Duodenal mucosa (tissue), 2 donors: ENCODE measurements at regions not wholly inside any gene's neighbourhood (a gene's known extent, or its start where the extent isn't known, plus 50 kb on each side); places are given as distances from the start of the nearest gene placed in this dataset.

Source experiments
- H3K27ac ChIP-seq: one replicate; pipeline ENCODE4 v1.7.0; 2013; ENCODE audit warnings: low read depth, low read length
- H3K27me3 ChIP-seq, 2 donors: one replicate each; pipeline ENCODE4 v1.7.0; 2013; ENCODE audit warnings: low read length in 2 of 2, control low read depth in 1 of 2; ENCODE audit not compliant: insufficient read depth in 2 of 2, control insufficient read depth in 1 of 2
- H3K36me3 ChIP-seq, 2 donors: one replicate each; pipeline ENCODE4 v1.7.0; 2013; ENCODE audit warnings: low read length in 2 of 2, control low read depth in 1 of 2; ENCODE audit not compliant: insufficient read depth in 2 of 2, control insufficient read depth in 1 of 2
- H3K4me1 ChIP-seq, 2 donors: one replicate each; pipeline ENCODE4 v1.7.0; 2013; ENCODE audit warnings: low read length in 2 of 2, control low read depth in 1 of 2; ENCODE audit not compliant: insufficient read depth in 2 of 2, control insufficient read depth in 1 of 2
- H3K4me3 ChIP-seq, 2 donors: one replicate each; pipeline ENCODE4 v1.7.0; 2013; ENCODE audit warnings: low read length in 2 of 2, low read depth in 1 of 2
- H3K9ac ChIP-seq, 2 donors: one replicate each; pipeline ENCODE4 v1.7.0; 2013; ENCODE audit warnings: low read length in 2 of 2, low read depth in 1 of 2
- H3K9me3 ChIP-seq, 2 donors: one replicate each; pipeline ENCODE4 v1.7.0; 2013; ENCODE audit warnings: low read length in 2 of 2, control low read depth in 1 of 2; ENCODE audit not compliant: control insufficient read depth in 1 of 2

DNA sequence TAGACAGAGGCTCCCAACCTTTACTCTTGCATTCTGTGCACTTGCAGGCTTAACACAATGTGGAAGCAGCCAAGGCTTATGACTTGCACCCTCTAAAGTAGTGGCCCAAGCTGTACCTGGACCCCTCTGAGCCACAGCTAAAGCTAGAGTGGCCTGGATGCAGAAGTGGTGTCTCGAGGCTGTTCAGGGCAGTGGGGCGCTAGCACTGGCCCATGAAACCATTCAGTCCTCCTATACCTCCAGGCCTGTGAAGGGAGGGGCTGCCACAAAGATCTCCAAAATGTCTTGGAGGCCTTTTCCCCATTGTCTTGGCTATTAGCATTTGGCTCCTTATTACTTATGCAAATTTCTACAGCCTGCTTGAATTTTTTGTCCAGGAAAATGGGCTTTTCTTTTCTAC, 207.7 kb downstream of the OSR1 start:
- Histone ChIP-seq H3K9me3 (peaks cover 7 to 9% of the 10 kb centered on the region in 2 donors), H3K4me1 (no peaks in the 10 kb centered on the region), H3K27ac (no peak overlapping the region), H3K4me3 (no peak overlapping the region), H3K36me3 (no peaks in the 10 kb centered on the region), H3K9ac (no peak overlapping the region), H3K27me3 (no peaks in the 10 kb centered on the region)

- Histone ChIP-seq H3K27ac (no peak overlapping the region), H3K9me3 (peaks cover 7 to 9% of the 10 kb centered on the region in 2 donors), H3K4me3 (no peak overlapping the region), H3K4me1 (no peaks in the 10 kb centered on the region), H3K9ac (no peak overlapping the region), H3K27me3 (no peaks in the 10 kb centered on the region), H3K36me3 (no peaks in the 10 kb centered on the region)
Observed at GRCh38 chr2:19146867-19147266, 211.6 kb downstream of the OSR1 start.

GRCh38 chr2:19141234-19142004, 217.0 kb downstream of the OSR1 start:
- H3K27ac ChIP-seq: no peak overlapping the region
- no peak overlapping the region for H3K9ac ChIP-seq
- H3K4me1 ChIP-seq: no peaks in the 10 kb centered on the region
- H3K27me3 ChIP-seq: no peaks in the 10 kb centered on the region
- H3K4me3 ChIP-seq: no peak overlapping the region
- H3K9me3 ChIP-seq: no peaks in the 10 kb centered on the region
- H3K36me3 ChIP-seq: no peaks in the 10 kb centered on the region

DNA sequence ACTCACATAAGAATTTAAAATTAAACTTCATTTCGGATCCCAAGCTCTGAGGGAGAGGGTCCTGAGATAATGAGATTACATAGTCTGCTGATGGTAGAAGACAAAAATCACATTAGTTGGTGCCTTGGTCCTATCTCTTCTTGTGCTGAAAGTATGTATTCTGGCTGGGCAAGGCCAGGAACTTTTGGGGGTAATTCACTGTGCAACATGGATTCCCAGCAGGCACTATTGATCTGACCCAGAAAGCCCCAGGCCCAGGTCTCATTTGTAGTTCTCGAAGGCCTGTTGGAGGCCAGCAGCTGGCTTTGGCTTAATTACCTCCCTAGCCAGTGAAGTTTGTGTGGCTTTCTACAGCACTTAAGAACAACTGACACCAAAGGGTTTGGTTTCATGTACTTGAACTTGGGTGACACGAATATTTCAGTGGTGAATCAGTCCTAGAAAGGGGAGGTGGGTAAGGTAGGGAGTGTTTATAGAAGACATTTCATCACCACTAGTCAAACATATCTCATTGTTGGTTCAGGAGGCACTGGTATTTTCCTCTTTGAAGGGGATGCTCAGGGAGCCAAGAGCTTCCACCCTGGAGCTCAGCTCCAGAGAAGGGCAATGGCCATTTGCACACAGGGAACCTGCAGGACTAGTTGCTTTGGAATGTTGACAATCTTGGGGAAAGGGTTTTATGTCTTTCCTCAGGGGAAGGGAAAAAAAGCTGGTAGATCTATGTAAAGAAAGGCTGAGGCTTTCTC, 217.8 kb downstream of the OSR1 start:
- Histone ChIP-seq H3K27me3 (no peaks in the 10 kb centered on the region), H3K4me1 (no peaks in the 10 kb centered on the region), H3K4me3 (no peak overlapping the region), H3K36me3 (no peaks in the 10 kb centered on the region), H3K9ac (no peak overlapping the region), H3K9me3 (no peaks in the 10 kb centered on the region), H3K27ac (no peak overlapping the region)

DNA sequence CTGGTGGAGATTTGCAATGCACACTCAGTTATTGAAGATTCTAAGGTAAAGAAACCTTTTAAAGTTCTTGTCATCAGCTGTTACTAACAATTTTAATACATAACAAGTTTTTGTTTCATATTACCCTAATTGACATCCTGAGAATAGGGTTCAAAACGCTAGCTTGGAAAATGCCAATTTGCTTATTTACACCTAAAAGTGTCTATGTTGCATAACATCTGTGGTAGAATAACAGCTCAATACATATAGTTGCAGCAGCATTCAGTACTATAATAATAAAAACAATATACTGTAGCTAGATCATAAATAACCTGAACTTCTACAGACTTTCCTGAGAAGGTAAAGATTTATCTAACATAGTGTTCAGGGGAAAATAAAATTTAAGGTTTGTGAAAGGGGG, 219.0 kb downstream of the OSR1 start:
- no peaks in the 10 kb centered on the region for H3K36me3 ChIP-seq
- no peak overlapping the region for H3K4me3 ChIP-seq
- no peak overlapping the region for H3K9ac ChIP-seq
- no peaks in the 10 kb centered on the region for H3K4me1 ChIP-seq
- H3K27ac ChIP-seq: no peak overlapping the region
- H3K27me3 ChIP-seq: no peaks in the 10 kb centered on the region
- no peaks in the 10 kb centered on the region for H3K9me3 ChIP-seq

DNA sequence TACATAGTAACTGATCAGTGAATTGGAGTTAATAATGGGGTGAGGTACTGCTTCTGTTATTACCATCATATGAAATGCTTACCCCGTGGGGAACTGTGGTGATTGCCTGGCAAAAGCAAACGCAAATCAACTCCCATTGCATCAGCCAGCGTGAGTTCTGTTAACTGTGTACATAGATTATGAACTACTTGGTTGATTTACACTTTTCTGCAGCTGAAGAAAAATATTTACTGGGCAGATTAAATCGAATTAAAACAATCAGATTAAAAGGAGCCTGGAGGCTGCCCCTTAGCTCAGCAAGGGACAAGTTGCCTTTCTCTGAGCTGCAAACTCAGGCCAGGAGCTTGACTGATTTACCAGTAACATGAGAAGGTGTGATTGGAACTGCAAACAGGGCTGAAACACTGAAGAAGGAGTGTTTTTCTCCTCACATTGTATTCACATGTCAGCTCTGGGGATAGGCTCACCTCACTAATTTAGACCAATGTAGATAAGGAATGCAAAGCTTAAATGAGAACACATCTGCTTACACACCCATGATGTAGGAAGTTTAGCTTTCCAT, 220.1 kb downstream of the OSR1 start:
- Histone ChIP-seq H3K4me3 (no peak overlapping the region), H3K27ac (no peak overlapping the region), H3K9ac (no peak overlapping the region), H3K9me3 (no peaks in the 10 kb centered on the region), H3K4me1 (no peaks in the 10 kb centered on the region), H3K36me3 (no peaks in the 10 kb centered on the region), H3K27me3 (no peaks in the 10 kb centered on the region)

DNA sequence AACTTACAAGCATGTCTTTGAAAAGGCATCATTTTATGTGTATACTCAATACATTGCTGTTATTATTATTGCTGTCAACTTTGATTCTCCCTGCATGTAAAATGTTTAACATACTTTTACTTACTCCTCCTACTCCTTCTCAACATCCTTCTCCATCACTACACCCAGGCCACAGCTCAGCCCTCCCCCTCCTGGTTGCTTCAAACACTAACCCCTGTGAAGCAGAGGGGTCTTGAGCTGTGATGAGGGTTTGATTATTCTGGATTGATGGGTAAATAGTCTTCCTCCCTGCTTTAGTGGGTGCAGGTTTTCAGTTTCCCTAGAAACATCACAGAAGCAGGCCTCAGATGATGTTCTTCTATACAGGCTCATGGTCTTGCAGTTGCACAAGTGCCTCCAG, 221.0 kb downstream of the OSR1 start:
- Histone ChIP-seq H3K4me1 (no peaks in the 10 kb centered on the region), H3K36me3 (no peaks in the 10 kb centered on the region), H3K9me3 (no peaks in the 10 kb centered on the region), H3K27ac (no peak overlapping the region), H3K4me3 (no peak overlapping the region), H3K9ac (no peak overlapping the region), H3K27me3 (no peaks in the 10 kb centered on the region)

DNA sequence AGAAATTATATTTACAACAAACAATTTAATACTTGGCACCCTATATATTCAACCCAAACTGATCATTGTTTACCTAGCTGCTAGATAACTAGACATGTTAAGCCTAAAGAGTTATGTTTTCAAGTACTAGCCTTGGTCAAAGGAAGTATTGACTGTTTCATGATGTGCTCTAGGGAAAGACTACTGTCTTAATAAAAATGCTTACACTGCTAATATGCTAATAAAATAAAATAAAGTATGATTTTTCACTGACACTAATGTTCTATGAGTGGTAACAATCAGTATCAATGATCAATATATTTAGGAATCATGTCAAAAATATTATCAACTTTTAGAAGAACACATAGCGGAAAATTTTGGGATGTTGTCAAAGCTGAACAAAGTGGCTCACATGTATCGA, 225.5 kb downstream of the OSR1 start:
- no peaks in the 10 kb centered on the region for H3K27me3 ChIP-seq
- no peak overlapping the region for H3K4me3 ChIP-seq
- no peak overlapping the region for H3K9ac ChIP-seq
- no peak overlapping the region for H3K27ac ChIP-seq
- no peaks in the 10 kb centered on the region for H3K4me1 ChIP-seq
- H3K36me3 ChIP-seq: no peaks in the 10 kb centered on the region
- H3K9me3 ChIP-seq: no peaks in the 10 kb centered on the region

DNA sequence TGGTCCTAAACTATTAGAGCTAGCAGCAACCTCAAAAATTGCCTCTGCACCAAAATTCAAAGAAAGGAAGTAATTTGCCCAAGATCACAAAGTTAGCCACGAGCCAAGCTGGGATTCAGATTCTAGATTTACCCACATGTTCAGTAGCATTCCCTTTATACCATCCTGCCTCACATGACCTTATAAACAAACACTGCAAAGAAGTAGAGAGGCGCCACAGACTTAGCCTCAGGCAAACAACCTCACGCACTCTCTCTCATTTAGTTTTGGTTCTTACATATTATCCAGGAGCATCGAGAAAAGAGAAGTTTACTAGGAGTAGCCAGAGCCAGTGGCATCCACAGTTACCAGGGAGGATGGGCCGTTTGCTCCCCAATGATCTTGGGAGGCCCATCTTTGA, 226.6 kb downstream of the OSR1 start:
- Histone ChIP-seq H3K36me3 (no peaks in the 10 kb centered on the region), H3K4me3 (no peak overlapping the region), H3K27ac (no peak overlapping the region), H3K9me3 (no peaks in the 10 kb centered on the region), H3K9ac (no peak overlapping the region), H3K4me1 (no peaks in the 10 kb centered on the region), H3K27me3 (no peaks in the 10 kb centered on the region)

DNA sequence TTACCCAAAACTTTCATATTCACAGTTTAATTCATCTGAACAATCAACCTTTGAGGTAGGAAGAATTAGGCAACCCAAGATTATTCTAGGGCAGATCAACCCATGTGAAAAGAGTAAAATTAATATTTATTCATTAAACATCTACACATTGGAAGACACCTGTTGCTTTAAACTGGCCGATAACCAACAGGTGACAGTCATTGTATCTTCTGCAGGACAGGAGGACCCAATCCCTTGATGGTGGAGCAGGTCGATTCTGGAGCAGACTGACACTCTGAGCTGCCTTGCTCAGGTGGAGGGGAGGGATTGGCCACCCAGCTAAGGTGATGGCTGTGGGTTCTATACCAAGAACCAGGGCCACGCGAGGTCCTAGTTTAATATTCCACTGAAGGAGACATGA, 230.3 kb downstream of the OSR1 start:
- H3K9me3 ChIP-seq: no peaks in the 10 kb centered on the region
- no peaks in the 10 kb centered on the region for H3K36me3 ChIP-seq
- H3K4me3 ChIP-seq: no peak overlapping the region
- H3K9ac ChIP-seq: no peak overlapping the region
- no peaks in the 10 kb centered on the region for H3K4me1 ChIP-seq
- H3K27ac ChIP-seq: no peak overlapping the region
- H3K27me3 ChIP-seq: no peaks in the 10 kb centered on the region
